Skeletal muscle tissue (tissue), 3 donors: ENCODE measurements at regions not wholly inside any gene's neighbourhood (a gene's known extent, or its start where the extent isn't known, plus 50 kb on each side); places are given as distances from the start of the nearest gene placed in this dataset.

Experiments
- H3K27ac ChIP-seq: one replicate; pipeline ENCODE4 v1.7.0; 2013; ENCODE audit warnings: mild to moderate bottlenecking, low read depth, low read length, inconsistent platforms
- H3K27me3 ChIP-seq, 3 donors: one replicate each; pipeline ENCODE4 v1.7.0; 2013; ENCODE audit warnings: low read length in 3 of 3; ENCODE audit not compliant: control insufficient read depth in 3 of 3, insufficient read depth in 3 of 3
- H3K36me3 ChIP-seq, 3 donors: one replicate each; pipeline ENCODE4 v1.7.0; 2013; ENCODE audit warnings: low read length in 3 of 3; ENCODE audit not compliant: control insufficient read depth in 3 of 3, insufficient read depth in 3 of 3
- H3K4me1 ChIP-seq, 3 donors: one replicate each; pipeline ENCODE4 v1.7.0; 2013; ENCODE audit warnings: low read length in 3 of 3, mild to moderate bottlenecking in 3 of 3; ENCODE audit not compliant: control insufficient read depth in 3 of 3, insufficient read depth in 3 of 3
- H3K4me3 ChIP-seq, 3 donors: one replicate each; pipeline ENCODE4 v1.7.0; 2013; ENCODE audit warnings: low read length in 3 of 3
- H3K9ac ChIP-seq, 3 donors: one replicate each; pipeline ENCODE4 v1.7.0; 2013; ENCODE audit warnings: low read length in 3 of 3, mild to moderate bottlenecking in 3 of 3, moderate library complexity in 2 of 3, low read depth in 1 of 3
- H3K9me3 ChIP-seq, 3 donors: one replicate each; pipeline ENCODE4 v1.7.0; 2013; ENCODE audit warnings: low read length in 3 of 3; ENCODE audit not compliant: control insufficient read depth in 3 of 3
- donor health status: Osteomylitis.

GRCh38 chr3:82015241-82015640, 253.8 kb upstream of the GBE1 start:
- Histone ChIP-seq H3K36me3 (no peaks in the 10 kb centered on the region), H3K9ac (no peak overlapping the region), H3K27ac (no peak overlapping the region), H3K27me3 (no peaks in the 10 kb centered on the region), H3K9me3 (peaks cover 0 to 4% (median 0%) of the 10 kb centered on the region in 3 donors), H3K4me3 (no peak overlapping the region), H3K4me1 (no peaks in the 10 kb centered on the region)

- H3K4me1 ChIP-seq = no peaks in the 10 kb centered on the region
- H3K27ac ChIP-seq = no peak overlapping the region
- no peak overlapping the region for H3K9ac ChIP-seq
- no peaks in the 10 kb centered on the region for H3K9me3 ChIP-seq
- no peaks in the 10 kb centered on the region for H3K36me3 ChIP-seq
- no peaks in the 10 kb centered on the region for H3K27me3 ChIP-seq
- H3K4me3 ChIP-seq = no peak overlapping the region
Measured at GRCh38 chr3:82012775-82013174, 251.3 kb upstream of the GBE1 start.

GRCh38 chr3:82011336-82011735, 249.9 kb upstream of the GBE1 start:
- no peak overlapping the region for H3K27ac ChIP-seq
- no peaks in the 10 kb centered on the region for H3K4me1 ChIP-seq
- H3K36me3 ChIP-seq = no peaks in the 10 kb centered on the region
- peaks cover 0 to 4% (median 0%) of the 10 kb centered on the region in 3 donors for H3K9me3 ChIP-seq
- H3K4me3 ChIP-seq = no peak overlapping the region
- no peaks in the 10 kb centered on the region for H3K27me3 ChIP-seq
- no peak overlapping the region for H3K9ac ChIP-seq

- Histone ChIP-seq H3K27ac (no peak overlapping the region), H3K36me3 (no peaks in the 10 kb centered on the region), H3K9ac (no peak overlapping the region), H3K4me1 (peaks cover 0 to 4% (median 0%) of the 10 kb centered on the region in 3 donors), H3K27me3 (no peaks in the 10 kb centered on the region), H3K4me3 (no peak overlapping the region), H3K9me3 (peaks cover 0 to 4% (median 0%) of the 10 kb centered on the region in 3 donors)
Measured at GRCh38 chr3:82005266-82005665, 243.8 kb upstream of the GBE1 start.

GRCh38 chr3:82004266-82004665, 242.8 kb upstream of the GBE1 start:
- Histone ChIP-seq H3K27ac (no peak overlapping the region), H3K9me3 (peaks cover 0 to 4% (median 0%) of the 10 kb centered on the region in 3 donors), H3K27me3 (no peaks in the 10 kb centered on the region), H3K9ac (no peak overlapping the region), H3K4me3 (no peak overlapping the region), H3K4me1 (peaks cover 0 to 4% (median 0%) of the 10 kb centered on the region in 3 donors), H3K36me3 (no peaks in the 10 kb centered on the region)

- H3K4me3 ChIP-seq = no peak overlapping the region
- H3K27me3 ChIP-seq = no peaks in the 10 kb centered on the region
- H3K9me3 ChIP-seq = peaks cover 0 to 4% (median 0%) of the 10 kb centered on the region in 3 donors
- no peaks in the 10 kb centered on the region for H3K36me3 ChIP-seq
- peaks cover 0 to 4% (median 0%) of the 10 kb centered on the region in 3 donors for H3K4me1 ChIP-seq
- no peak overlapping the region for H3K27ac ChIP-seq
- H3K9ac ChIP-seq = no peak overlapping the region
Measured at GRCh38 chr3:82002986-82003642, 241.7 kb upstream of the GBE1 start.

GRCh38 chr3:82002491-82002890, 241.0 kb upstream of the GBE1 start:
- H3K36me3 ChIP-seq = no peaks in the 10 kb centered on the region
- H3K4me3 ChIP-seq = no peak overlapping the region
- no peak overlapping the region for H3K27ac ChIP-seq
- no peak overlapping the region for H3K9ac ChIP-seq
- H3K27me3 ChIP-seq = no peaks in the 10 kb centered on the region
- peaks cover 0 to 4% (median 0%) of the 10 kb centered on the region in 3 donors for H3K4me1 ChIP-seq
- H3K9me3 ChIP-seq = peaks cover 0 to 3% (median 0%) of the 10 kb centered on the region in 3 donors

- Histone ChIP-seq H3K27me3 (no peaks in the 10 kb centered on the region), H3K9me3 (peaks cover 0 to under 1% (median 0%) of the 10 kb centered on the region in 3 donors), H3K36me3 (no peaks in the 10 kb centered on the region), H3K27ac (no peak overlapping the region), H3K4me1 (peaks cover 0 to 4% (median 0%) of the 10 kb centered on the region in 3 donors), H3K9ac (no peak overlapping the region), H3K4me3 (no peak overlapping the region)
Measured at GRCh38 chr3:82001276-82001923, 240.0 kb upstream of the GBE1 start.

GRCh38 chr3:82000773-82001172, 239.3 kb upstream of the GBE1 start:
- Histone ChIP-seq H3K4me1 (peaks cover 0 to 4% (median 0%) of the 10 kb centered on the region in 3 donors), H3K36me3 (no peaks in the 10 kb centered on the region), H3K27ac (no peak overlapping the region), H3K4me3 (no peak overlapping the region), H3K27me3 (no peaks in the 10 kb centered on the region), H3K9me3 (peaks cover 0 to 3% (median 0%) of the 10 kb centered on the region in 3 donors), H3K9ac (no peak overlapping the region)

- no peaks in the 10 kb centered on the region for H3K27me3 ChIP-seq
- peaks cover 0 to 4% (median 0%) of the 10 kb centered on the region in 3 donors for H3K4me1 ChIP-seq
- no peak overlapping the region for H3K27ac ChIP-seq
- no peak overlapping the region for H3K4me3 ChIP-seq
- no peak overlapping the region for H3K9ac ChIP-seq
- H3K36me3 ChIP-seq = no peaks in the 10 kb centered on the region
- peaks cover 0 to 3% (median 0%) of the 10 kb centered on the region in 3 donors for H3K9me3 ChIP-seq
Measured at GRCh38 chr3:82000350-82000749, 238.9 kb upstream of the GBE1 start.
